NT2/D1 (cell line): ENCODE measurements at regions not wholly inside any gene's neighbourhood (a gene's known extent, or its start where the extent isn't known, plus 50 kb on each side); places are given as distances from the start of the nearest gene placed in this dataset.

Experiments
- SUZ12 ChIP-seq: IDR thresholded peaks from 2 replicates; pipeline ENCODE4 v1.6.1; 2011; ENCODE audit not compliant: insufficient read length, insufficient read depth; ENCODE audit errors: extremely low read depth
- YY1 ChIP-seq: IDR thresholded peaks from 2 replicates; pipeline ENCODE4 v1.6.1; 2011; ENCODE audit not compliant: insufficient read length, insufficient read depth
- ZNF274 ChIP-seq: IDR thresholded peaks from 2 replicates; pipeline ENCODE4 v1.6.1; 2011; ENCODE audit warnings: mild to moderate bottlenecking, low read depth, low read length

GRCh38 chr18:30298769-30299168 is 743.8 kb downstream of the DSC3 start:
- TF ChIP-seq YY1 (no peak), SUZ12 (no peak), ZNF274 (no peak)
